ENCODE measurements at regions not wholly inside any gene's neighbourhood (a gene's known extent, or its start where the extent isn't known, plus 50 kb on each side); places are given as distances from the start of the nearest gene placed in this dataset.
"Not testable (repeated sequence)": the region's sequence is repeated elsewhere in the genome, so short reads cannot be mapped to it uniquely, and the experiment has no call there.

DNA sequence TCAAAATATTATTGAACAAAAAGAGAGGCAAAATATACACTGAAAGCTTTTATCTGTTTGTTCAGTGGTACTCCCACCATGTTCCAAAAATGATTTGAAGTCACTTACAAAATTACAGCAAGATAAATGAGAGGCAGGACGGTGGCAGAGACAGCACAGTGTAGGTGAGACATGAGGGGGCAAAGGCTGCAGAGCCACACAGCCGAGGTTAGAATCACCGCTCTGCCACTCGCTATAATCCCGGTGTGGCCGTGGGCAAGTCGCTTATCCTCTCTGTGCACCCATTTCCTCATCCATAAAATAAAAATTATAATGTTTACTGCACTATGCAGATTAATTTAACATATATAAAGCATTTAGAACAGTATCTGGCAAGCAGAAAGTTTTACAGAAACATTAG is 140.1 kb upstream of the BEND6 start:
- ATAC-seq (no peak), DNase-seq (no peak)
- H3K9me3 Mint-ChIP-seq, result no peaks in the 10 kb centered on the region
- H3K36me3 Mint-ChIP-seq (ENCODE audit: insufficient read depth), result no peaks in the 10 kb centered on the region
- H3K4me3 Mint-ChIP-seq, result no peak overlapping the region
- peaks cover 2% of the 10 kb centered on the region for H3K27me3 Mint-ChIP-seq (ENCODE audit: low read depth)
- no peaks in the 10 kb centered on the region for H3K4me1 Mint-ChIP-seq (ENCODE audit: low read depth)

DNA sequence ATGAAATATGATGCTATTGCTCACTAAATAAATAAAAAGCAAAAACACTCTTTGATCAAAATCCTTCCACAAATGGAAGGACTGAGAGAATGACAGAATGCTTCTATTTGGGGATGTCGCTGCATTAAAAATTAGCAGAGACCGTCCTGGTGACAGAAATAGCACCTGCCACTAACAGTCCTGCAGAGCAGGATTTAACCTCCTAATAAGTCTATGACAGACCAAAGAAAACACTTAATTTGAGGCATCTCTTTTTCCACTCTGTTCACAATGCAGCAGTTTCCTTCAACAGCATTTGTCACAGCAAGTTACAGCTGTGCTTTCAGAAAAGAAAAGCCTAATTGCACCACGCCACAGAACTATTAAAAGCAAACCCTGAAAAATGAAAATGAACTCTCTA is 140.6 kb upstream of the BEND6 start:
- no peak overlapping the region for H3K4me3 Mint-ChIP-seq
- no peak for DNase-seq
- H3K36me3 Mint-ChIP-seq (ENCODE audit: insufficient read depth), result no peaks in the 10 kb centered on the region
- no peaks in the 10 kb centered on the region for H3K9me3 Mint-ChIP-seq
- H3K27me3 Mint-ChIP-seq (ENCODE audit: low read depth), result peaks cover 2% of the 10 kb centered on the region
- ATAC-seq, result no peak
- no peaks in the 10 kb centered on the region for H3K4me1 Mint-ChIP-seq (ENCODE audit: low read depth)

DNA sequence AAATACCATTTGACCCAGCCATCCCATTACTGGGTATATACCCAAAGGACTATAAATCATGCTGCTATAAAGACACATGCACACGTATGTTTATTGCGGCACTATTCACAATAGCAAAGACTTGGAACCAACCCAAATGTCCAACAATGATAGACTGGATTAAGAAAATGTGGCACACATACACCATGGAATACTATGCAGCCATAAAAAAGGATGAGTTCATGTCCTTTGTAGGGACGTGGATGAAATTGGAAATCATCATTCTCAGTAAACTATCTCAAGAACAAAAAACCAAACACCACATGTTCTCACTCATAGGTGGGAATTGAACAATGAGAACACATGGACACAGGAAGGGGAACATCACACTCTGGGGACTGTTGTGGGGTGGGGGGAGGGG is 142.1 kb upstream of the BEND6 start:
- H3K4me1 Mint-ChIP-seq (ENCODE audit: low read depth); H3K9me3 Mint-ChIP-seq; H3K4me3 Mint-ChIP-seq; DNase-seq; H3K27me3 Mint-ChIP-seq (ENCODE audit: low read depth); H3K36me3 Mint-ChIP-seq (ENCODE audit: insufficient read depth); ATAC-seq: not testable (repeated sequence)

DNA sequence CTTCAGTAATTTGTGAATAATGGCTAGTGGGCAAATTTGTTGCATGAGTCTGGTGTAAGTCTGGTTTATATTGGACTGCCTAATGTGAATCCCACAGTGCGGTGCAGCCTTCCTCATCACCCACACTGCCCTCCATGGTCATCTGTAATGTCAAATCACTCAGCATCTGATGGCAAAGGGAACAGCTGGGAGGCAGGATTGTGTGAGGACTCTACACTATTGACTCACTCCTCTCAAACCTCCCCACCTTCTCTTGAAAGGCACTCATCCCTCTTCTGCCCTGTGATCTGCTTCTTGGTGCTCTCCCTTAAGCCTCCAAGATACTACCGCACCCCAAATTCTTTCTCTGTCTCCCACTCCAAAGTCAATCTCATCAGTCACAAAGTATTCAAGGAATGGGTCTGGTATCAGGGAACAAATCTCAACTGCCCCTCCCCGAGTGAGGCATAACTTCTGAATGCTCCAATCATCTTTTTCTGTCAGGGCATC is 146.0 kb upstream of the BEND6 start:
- Mint-ChIP-seq H3K36me3 (ENCODE audit: insufficient read depth) (no peaks in the 10 kb centered on the region), H3K4me3 (no peak overlapping the region), H3K27me3 (ENCODE audit: low read depth) (peaks cover 2% of the 10 kb centered on the region), H3K4me1 (ENCODE audit: low read depth) (no peaks in the 10 kb centered on the region), H3K9me3 (no peaks in the 10 kb centered on the region)
- ATAC-seq, result no peak
- DNase-seq, result no peak

DNA sequence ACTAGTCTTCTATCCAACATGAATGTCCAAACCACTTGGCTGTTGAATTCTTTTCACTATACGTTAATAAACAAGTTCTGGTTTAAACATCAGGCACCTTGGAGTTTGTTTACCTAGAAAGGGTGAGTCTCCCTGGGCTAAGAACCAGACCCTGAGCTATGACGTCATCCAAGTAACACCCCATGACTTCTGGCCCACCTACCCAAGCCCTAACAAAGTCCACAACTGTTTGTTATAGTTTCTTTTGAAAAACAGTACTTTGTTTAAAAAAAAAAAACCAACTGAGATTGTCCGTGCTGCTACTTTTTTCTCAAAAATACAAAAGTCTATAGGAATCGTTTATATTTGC is 146.9 kb upstream of the BEND6 start:
- peaks cover 2% of the 10 kb centered on the region for H3K27me3 Mint-ChIP-seq (ENCODE audit: low read depth)
- no peak for ATAC-seq
- no peaks in the 10 kb centered on the region for H3K4me1 Mint-ChIP-seq (ENCODE audit: low read depth)
- no peak overlapping the region for H3K4me3 Mint-ChIP-seq
- H3K9me3 Mint-ChIP-seq, result no peaks in the 10 kb centered on the region
- no peaks in the 10 kb centered on the region for H3K36me3 Mint-ChIP-seq (ENCODE audit: insufficient read depth)
- no peak for DNase-seq

DNA sequence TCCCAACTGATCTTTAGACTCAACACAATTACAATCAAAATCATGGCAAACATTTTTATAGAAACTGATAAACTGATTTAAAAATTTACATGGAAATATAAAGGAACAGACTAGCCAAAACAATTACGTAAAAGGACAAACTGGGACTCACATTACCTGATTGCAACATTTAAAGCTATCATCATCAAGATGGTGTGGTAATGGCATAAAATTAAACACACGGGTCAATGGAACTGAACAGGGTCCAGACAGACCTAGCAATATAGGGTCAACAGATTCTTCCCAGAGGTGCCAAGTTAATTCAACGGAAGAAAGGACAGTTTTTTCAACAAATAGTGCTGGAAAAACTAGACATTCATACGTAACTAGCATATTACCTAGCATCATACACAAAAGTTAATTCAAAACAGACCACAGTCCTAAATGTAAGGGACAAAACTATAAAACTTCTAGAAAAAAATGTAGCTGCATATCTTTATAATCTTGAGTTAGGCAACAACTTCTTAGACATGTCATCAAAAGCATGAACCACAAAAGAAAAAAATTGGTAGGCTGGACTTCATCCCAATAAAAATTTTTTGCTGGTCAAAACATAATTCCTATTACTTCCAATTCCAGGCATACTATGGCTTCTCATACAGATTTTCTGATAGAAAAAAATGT is 147.4 kb upstream of the BEND6 start:
- peaks cover 2% of the 10 kb centered on the region for H3K27me3 Mint-ChIP-seq (ENCODE audit: low read depth)

DNA sequence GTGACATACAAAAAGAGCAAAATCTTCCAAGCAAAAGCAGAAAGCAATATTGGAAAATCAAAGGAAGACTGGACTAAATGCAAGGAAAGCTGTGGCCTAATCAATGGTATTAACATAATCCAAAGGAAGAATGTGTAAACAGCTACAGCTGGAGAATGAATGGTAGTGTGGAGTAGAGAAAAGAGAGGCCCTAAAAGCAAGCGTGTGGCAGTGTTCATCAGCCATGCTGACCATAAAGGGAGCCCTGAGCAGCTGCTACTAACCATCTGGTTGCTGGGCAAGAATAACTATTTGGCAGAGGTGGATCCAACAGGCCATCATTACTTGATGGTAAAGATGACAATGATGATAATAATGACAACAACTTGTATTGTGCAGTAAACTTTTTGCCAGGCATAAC is 148.5 kb upstream of the BEND6 start:
- H3K4me3 Mint-ChIP-seq, result no peak overlapping the region
- no peaks in the 10 kb centered on the region for H3K36me3 Mint-ChIP-seq (ENCODE audit: insufficient read depth)
- ATAC-seq, result no peak
- peaks cover 2% of the 10 kb centered on the region for H3K27me3 Mint-ChIP-seq (ENCODE audit: low read depth)
- DNase-seq, result no peak
- no peaks in the 10 kb centered on the region for H3K4me1 Mint-ChIP-seq (ENCODE audit: low read depth)
- no peaks in the 10 kb centered on the region for H3K9me3 Mint-ChIP-seq

More for the DNA sequence above, 147.4 kb upstream of the BEND6 start:
- ATAC-seq (no peak), DNase-seq (no peak)
- no peaks in the 10 kb centered on the region for H3K9me3 Mint-ChIP-seq
- no peak overlapping the region for H3K4me3 Mint-ChIP-seq
- no peaks in the 10 kb centered on the region for H3K36me3 Mint-ChIP-seq (ENCODE audit: insufficient read depth)
- no peaks in the 10 kb centered on the region for H3K4me1 Mint-ChIP-seq (ENCODE audit: low read depth)

DNA sequence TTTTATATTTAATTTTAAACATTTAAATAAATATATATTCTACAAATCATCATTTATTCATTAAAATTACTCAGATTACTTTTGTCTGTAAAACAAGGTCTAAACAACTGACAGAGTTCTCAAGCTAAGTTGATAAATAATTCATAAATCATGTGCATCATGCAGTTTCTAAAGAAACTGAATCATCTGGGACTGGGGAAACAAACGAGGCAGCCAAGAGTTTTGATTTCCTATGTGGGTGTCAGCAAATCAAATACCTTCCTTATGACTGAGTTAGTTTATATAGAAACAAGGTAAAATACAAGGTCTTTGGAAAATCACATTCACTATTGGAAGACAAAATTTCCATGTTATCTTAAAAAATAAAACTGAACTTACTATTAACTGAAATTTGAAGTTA is 149.9 kb upstream of the BEND6 start:
- Mint-ChIP-seq H3K4me3 (no peak overlapping the region), H3K27me3 (ENCODE audit: low read depth) (no peaks in the 10 kb centered on the region), H3K36me3 (ENCODE audit: insufficient read depth) (no peaks in the 10 kb centered on the region), H3K4me1 (ENCODE audit: low read depth) (no peaks in the 10 kb centered on the region), H3K9me3 (no peaks in the 10 kb centered on the region)
- DNase-seq (no peak), ATAC-seq (no peak)

DNA sequence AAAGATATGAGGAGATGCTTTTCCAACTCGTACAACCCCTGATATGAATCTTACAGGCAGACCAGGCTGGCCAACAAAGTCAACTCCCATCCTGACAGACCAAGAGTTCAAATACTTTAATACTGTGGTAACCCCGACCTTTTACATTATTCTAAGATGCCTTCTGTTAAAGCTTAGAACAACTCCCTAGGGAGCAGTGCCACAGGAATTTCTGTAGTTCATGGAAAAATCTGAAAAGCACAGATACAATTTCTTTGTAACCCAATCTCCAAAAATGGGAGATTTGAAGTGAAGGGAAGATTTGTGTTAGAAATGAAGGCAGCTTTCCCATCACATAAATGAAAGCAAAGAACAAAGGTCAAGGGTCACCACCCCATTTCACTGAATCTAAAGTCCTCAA is 151.3 kb upstream of the BEND6 start:
- peaks cover 3% of the 10 kb centered on the region for H3K27me3 Mint-ChIP-seq (ENCODE audit: low read depth)
- ATAC-seq, result no peak
- H3K4me3 Mint-ChIP-seq, result no peak overlapping the region
- no peaks in the 10 kb centered on the region for H3K4me1 Mint-ChIP-seq (ENCODE audit: low read depth)
- H3K9me3 Mint-ChIP-seq, result no peaks in the 10 kb centered on the region
- no peaks in the 10 kb centered on the region for H3K36me3 Mint-ChIP-seq (ENCODE audit: insufficient read depth)
- no peak for DNase-seq

DNA sequence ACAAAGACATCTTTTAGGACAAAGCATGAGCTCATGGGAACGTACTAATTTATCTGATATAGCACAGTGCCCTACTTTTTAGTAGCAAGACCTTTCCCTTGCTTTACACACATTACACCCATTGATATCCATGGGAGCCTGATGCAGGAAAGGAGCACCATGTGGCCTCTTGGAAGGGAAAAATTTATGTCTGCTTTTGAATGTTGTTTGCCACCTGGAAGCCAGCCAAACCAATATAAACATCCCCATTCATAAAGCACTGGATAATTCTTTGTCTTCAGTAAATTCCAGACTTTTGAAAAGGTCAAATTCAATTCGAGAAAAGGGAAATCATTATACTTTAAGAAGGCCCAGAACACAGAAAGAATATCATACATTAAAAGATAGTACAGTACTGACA is 152.3 kb upstream of the BEND6 start:
- DNase-seq (no peak), ATAC-seq (no peak)
- Mint-ChIP-seq H3K36me3 (ENCODE audit: insufficient read depth) (no peaks in the 10 kb centered on the region), H3K4me3 (no peak overlapping the region), H3K4me1 (ENCODE audit: low read depth) (no peaks in the 10 kb centered on the region), H3K9me3 (no peaks in the 10 kb centered on the region), H3K27me3 (ENCODE audit: low read depth) (peaks cover 3% of the 10 kb centered on the region)

DNA sequence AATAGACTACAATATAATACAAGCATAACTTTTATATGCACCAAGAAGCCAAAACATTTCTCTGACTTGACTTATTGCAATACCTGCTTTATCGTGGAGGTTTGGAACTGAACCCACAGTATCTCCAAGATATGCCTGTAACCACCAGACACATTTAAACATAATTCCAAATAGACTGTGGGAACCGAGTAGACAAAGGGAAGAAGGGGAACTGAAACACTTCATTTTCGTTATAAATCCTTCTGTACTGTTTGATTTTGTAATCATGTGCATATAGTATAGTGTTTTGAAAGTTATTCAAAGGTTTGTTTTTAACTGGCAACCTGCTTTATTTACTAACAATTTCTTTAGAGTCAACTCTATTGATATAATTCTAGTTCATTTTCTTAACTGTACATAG is 154.9 kb upstream of the BEND6 start:
- no peak for DNase-seq
- Mint-ChIP-seq H3K36me3 (ENCODE audit: insufficient read depth) (no peaks in the 10 kb centered on the region), H3K9me3 (no peaks in the 10 kb centered on the region), H3K27me3 (ENCODE audit: low read depth) (peaks cover 4% of the 10 kb centered on the region), H3K4me3 (no peak overlapping the region), H3K4me1 (ENCODE audit: low read depth) (no peaks in the 10 kb centered on the region)
- no peak for ATAC-seq

DNA sequence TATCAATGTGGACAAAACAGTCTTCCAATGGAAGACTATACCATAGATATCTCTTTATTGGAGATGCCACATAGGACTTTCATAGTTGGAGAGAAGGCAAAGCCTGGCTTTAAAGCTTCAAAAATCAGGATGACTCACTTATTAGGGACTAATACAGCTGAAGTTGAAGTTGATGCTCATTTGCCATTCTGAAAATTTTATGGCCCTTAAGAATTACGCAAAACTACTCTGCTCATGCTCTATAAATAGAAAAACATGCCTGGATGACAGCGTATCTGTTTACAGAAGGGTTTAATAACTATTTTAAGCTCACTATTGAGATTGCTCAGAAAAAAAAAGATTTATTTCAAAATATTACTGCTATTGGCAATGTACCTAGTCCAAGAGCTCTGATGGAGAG is 155.5 kb upstream of the DST start:
- peaks cover 4% of the 10 kb centered on the region for H3K27me3 Mint-ChIP-seq (ENCODE audit: low read depth)
- H3K4me3 Mint-ChIP-seq, result no peak overlapping the region
- H3K36me3 Mint-ChIP-seq (ENCODE audit: insufficient read depth), result no peaks in the 10 kb centered on the region
- H3K4me1 Mint-ChIP-seq (ENCODE audit: low read depth), result no peaks in the 10 kb centered on the region
- no peak for ATAC-seq
- DNase-seq, result no peak
- H3K9me3 Mint-ChIP-seq, result no peaks in the 10 kb centered on the region

DNA sequence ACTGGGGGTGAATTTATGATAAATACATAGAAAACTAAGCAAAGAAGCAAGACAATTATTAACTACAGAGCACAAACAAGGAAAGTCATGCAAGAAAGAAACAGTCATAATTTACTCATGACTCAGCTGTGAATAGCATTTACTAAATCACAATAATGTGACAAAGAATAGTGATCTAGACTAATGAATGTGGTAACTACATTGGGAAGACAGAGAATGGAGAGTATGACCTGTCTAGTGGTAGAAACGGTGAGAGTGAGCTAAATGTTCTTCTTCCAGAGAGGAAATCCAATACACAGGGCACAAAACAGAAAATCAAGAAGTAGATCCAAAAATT is 153.5 kb upstream of the DST start:
- H3K27me3 Mint-ChIP-seq (ENCODE audit: low read depth), result peaks cover 7% of the 10 kb centered on the region
- H3K36me3 Mint-ChIP-seq (ENCODE audit: insufficient read depth), result no peaks in the 10 kb centered on the region
- no peak for DNase-seq
- H3K9me3 Mint-ChIP-seq, result no peaks in the 10 kb centered on the region
- no peak overlapping the region for H3K4me3 Mint-ChIP-seq
- no peak for ATAC-seq
- H3K4me1 Mint-ChIP-seq (ENCODE audit: low read depth), result no peaks in the 10 kb centered on the region

DNA sequence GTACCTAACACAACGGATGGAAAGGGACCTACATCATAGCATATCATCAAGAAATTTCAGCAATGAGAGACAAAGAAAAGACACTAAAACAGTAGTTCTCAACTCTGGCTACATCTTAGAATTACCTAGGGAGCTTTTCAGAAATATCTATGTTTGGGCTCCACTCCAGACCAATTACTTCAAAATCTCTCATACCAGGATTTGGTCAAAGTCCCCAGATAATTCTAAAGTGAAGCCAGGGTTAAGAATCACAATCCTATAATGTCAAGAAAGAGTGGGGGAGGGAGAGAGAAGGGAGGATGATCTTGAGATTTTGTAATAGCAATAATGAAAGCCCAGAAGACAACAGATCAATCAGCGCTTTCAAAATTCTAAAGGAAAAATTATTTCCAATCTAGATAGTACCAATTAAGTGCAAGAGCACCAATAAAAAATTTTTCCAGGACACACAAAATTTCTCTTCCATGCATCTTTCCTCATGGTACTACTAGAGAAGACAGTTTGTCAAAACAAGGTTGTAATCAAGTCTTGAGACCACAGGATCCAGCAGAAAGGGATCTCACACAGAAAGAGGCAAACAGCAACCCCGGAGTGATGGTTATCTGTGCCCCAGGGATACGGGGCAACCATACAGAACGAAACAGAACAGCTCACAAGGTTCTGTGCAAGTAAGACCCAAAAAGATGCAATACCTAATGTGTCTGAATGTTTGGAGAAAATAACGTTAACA is 152.9 kb upstream of the DST start:
- Mint-ChIP-seq H3K4me3 (no peak overlapping the region), H3K36me3 (ENCODE audit: insufficient read depth) (no peaks in the 10 kb centered on the region), H3K4me1 (ENCODE audit: low read depth) (no peaks in the 10 kb centered on the region), H3K27me3 (ENCODE audit: low read depth) (peaks cover 7% of the 10 kb centered on the region), H3K9me3 (no peaks in the 10 kb centered on the region)
- no peak for DNase-seq
- no peak for ATAC-seq

DNA sequence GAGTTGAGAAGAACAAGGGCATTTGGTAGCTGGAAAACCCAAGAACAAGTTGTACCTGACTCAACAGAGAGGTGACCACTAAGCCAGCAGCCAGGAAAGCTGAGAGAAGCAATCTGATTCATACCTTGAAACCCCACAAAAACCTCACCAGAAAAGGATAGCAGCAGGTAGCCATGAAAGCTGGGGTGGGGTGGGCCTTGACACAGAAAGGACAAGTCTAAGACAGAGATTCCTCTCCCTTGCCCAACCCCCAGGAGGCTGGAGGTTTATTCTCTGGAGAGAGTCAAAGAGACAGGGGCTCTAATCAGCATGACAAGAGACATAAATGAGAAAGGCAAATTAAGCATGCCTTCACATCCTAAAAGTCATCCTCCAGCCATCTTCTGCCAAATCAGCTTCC is 151.7 kb upstream of the DST start:
- H3K4me3 Mint-ChIP-seq, result no peak overlapping the region
- H3K4me1 Mint-ChIP-seq (ENCODE audit: low read depth), result no peaks in the 10 kb centered on the region
- ATAC-seq (no peak), DNase-seq (no peak)
- H3K27me3 Mint-ChIP-seq (ENCODE audit: low read depth), result peaks cover 6% of the 10 kb centered on the region
- H3K9me3 Mint-ChIP-seq, result no peaks in the 10 kb centered on the region
- no peaks in the 10 kb centered on the region for H3K36me3 Mint-ChIP-seq (ENCODE audit: insufficient read depth)
